Endothelial cell of umbilical vein (primary cell): ENCODE measurements at regions not wholly inside any gene's neighbourhood (a gene's known extent, or its start where the extent isn't known, plus 50 kb on each side); places are given as distances from the start of the nearest gene placed in this dataset.

Experiments
- BruUV-seq: library from RNA; stranded (reverse); fragments of 400-500 nt; replicated peaks from 2 replicates; lab custom pipeline; 2021; lab: Mats Ljungman, UMichigan
- CTCF ChIA-PET: fragments of 300-600, 350-600 bp; sonication (Branson Sonifier 250); formaldehyde crosslinking; loops from one replicate; lab custom pipeline; 2021; ENCODE audit warnings: antibody characterized with exemption, inconsistent platforms; lab: Charles Lee
- POLR2A ChIA-PET: fragments of 300-600, 350-600 bp; sonication (Branson Sonifier 250); formaldehyde crosslinking; loops from one replicate; lab custom pipeline; 2021; ENCODE audit warnings: antibody characterized with exemption, inconsistent platforms; lab: Charles Lee
- DNase-seq: peaks from one replicate; pipeline ENCODE4 v3.0.0-alpha.2; 2011; ENCODE audit warnings: low read depth, low spot score
- FAIRE-seq: peaks from 2 replicates; lab custom pipeline; 2011; peaks lifted over from hg19 to GRCh38; lab: Jason Lieb, UNC
- H2AFZ ChIP-seq: 2 replicates; pipeline ENCODE4 v1.6.0; 2012; ENCODE audit warnings: low read depth, low read length, control low read depth, inconsistent platforms
- H3K27ac ChIP-seq: 2 replicates; pipeline ENCODE4 v1.5.1; 2011; ENCODE audit warnings: low read depth, mild to moderate bottlenecking, control low read depth, low read length, moderate library complexity; ENCODE audit not compliant: insufficient read depth
- H3K27me3 ChIP-seq, 2 experiments: 2 replicates each; pipeline versions ENCODE4 v1.6.0 to v1.6.1; 2011; ENCODE audit warnings: low read length in 2 of 2, mixed read lengths in 1 of 2; ENCODE audit not compliant: control insufficient read depth in 2 of 2, insufficient read depth in 2 of 2
- H3K36me3 ChIP-seq, 2 experiments: 2 replicates in 1 of 2; 3 replicates in 1 of 2; pipeline ENCODE4 v1.5.1; 2011; ENCODE audit warnings: low read length in 2 of 2, mild to moderate bottlenecking in 1 of 2, moderate library complexity in 1 of 2; ENCODE audit not compliant: control insufficient read depth in 2 of 2, insufficient read depth in 2 of 2; ENCODE audit errors: extremely low read depth in 1 of 2
- H3K4me1 ChIP-seq: 3 replicates; pipeline ENCODE4 v1.5.1; 2011; ENCODE audit warnings: mild to moderate bottlenecking, low read length; ENCODE audit not compliant: control insufficient read depth, insufficient read depth; ENCODE audit errors: extremely low read depth
- H3K4me2 ChIP-seq: 2 replicates; pipeline ENCODE4 v1.6.1; 2011; ENCODE audit warnings: low read length, control low read depth, mixed read lengths; ENCODE audit not compliant: insufficient read depth
- H3K4me3 ChIP-seq, 3 experiments: fragments of 200-600 bp in 1 of 3; sonication (generic), shearing (Covaris generic) in 1 of 3; replicated peaks in 1 of 3; 2 replicates each; pipeline ENCODE4 v1.5.1; 2011 to 2016; ENCODE audit warnings: control low read depth in 3 of 3, low read length in 3 of 3, mild to moderate bottlenecking in 2 of 3, inconsistent platforms in 1 of 3, low read depth in 1 of 3, moderate library complexity in 1 of 3; ENCODE audit not compliant: insufficient read depth in 1 of 3
- H3K79me2 ChIP-seq: 2 replicates; pipeline ENCODE4 v1.6.0; 2012; ENCODE audit warnings: low read length, inconsistent platforms; ENCODE audit not compliant: control insufficient read depth, insufficient read depth
- H3K9ac ChIP-seq: replicated peaks from 2 replicates; pipeline ENCODE3; 2011; ENCODE audit warnings: low read length, control low read depth; ENCODE audit not compliant: insufficient read depth; ENCODE audit errors: extremely low read depth
- H3K9me1 ChIP-seq: replicated peaks from 3 replicates; pipeline ENCODE4 v1.6.0; 2011; ENCODE audit warnings: mild to moderate bottlenecking, low read length; ENCODE audit not compliant: control insufficient read depth, insufficient read depth; ENCODE audit errors: extremely low read depth
- H3K9me3 ChIP-seq: replicated peaks from 2 replicates; pipeline ENCODE4 v1.5.1; 2012; ENCODE audit warnings: low read length, inconsistent platforms; ENCODE audit not compliant: control insufficient read depth, insufficient read depth
- H4K20me1 ChIP-seq: replicated peaks from 2 replicates; pipeline ENCODE3; 2011; ENCODE audit warnings: mild to moderate bottlenecking, low read length; ENCODE audit not compliant: control insufficient read depth, insufficient read depth; ENCODE audit errors: extremely low read depth
- CTCF ChIP-seq, 2 donors: IDR thresholded peaks; 1 replicate in 1 of 2; 2 replicates in 1 of 2; pipeline ENCODE4 v1.5.1; 2011; ENCODE audit warnings: low read length in 2 of 2, mild to moderate bottlenecking in 2 of 2, moderate library complexity in 2 of 2, control low read depth in 1 of 2, inconsistent platforms in 1 of 2, low read depth in 1 of 2; ENCODE audit not compliant: insufficient read depth in 1 of 2; ENCODE audit errors: extremely low read depth in 1 of 2
- EZH2 ChIP-seq: IDR thresholded peaks from 2 replicates; pipeline ENCODE4 v1.6.1; 2012; ENCODE audit warnings: borderline replicate concordance, low read depth, mild to moderate bottlenecking, moderate library complexity, low read length, inconsistent platforms; ENCODE audit not compliant: severe bottlenecking
- FOS ChIP-seq: IDR thresholded peaks from 2 replicates; pipeline ENCODE4 v1.6.1; 2011; ENCODE audit warnings: mild to moderate bottlenecking, low read length, moderate library complexity, borderline replicate concordance; ENCODE audit not compliant: insufficient read depth
- GATA2 ChIP-seq: IDR thresholded peaks from 2 replicates; pipeline ENCODE4 v1.7.0; 2011; ENCODE audit warnings: low read depth, mild to moderate bottlenecking, moderate library complexity, mixed read lengths, low read length; ENCODE audit not compliant: insufficient read length, insufficient read depth
- JUN ChIP-seq: IDR thresholded peaks from 2 replicates; pipeline ENCODE4 v1.6.1; 2011; ENCODE audit warnings: borderline replicate concordance, low read depth; ENCODE audit not compliant: insufficient read length, insufficient read depth
- MAX ChIP-seq: IDR thresholded peaks from 2 replicates; pipeline ENCODE4 v1.6.1; 2011; ENCODE audit not compliant: insufficient read depth, insufficient read length
- MYC ChIP-seq: IDR thresholded peaks from one replicate; pipeline ENCODE4 v1.6.1; 2011; ENCODE audit warnings: mild to moderate bottlenecking, low read depth, low read length
- POLR2A ChIP-seq: IDR thresholded peaks from 2 replicates; pipeline ENCODE4 v1.6.1; 2012; ENCODE audit warnings: low read depth, mild to moderate bottlenecking, control low read depth, low read length
- POLR2AphosphoS5 ChIP-seq: IDR thresholded peaks from 2 replicates; pipeline ENCODE4 v1.6.1; 2012; ENCODE audit warnings: low read depth, mild to moderate bottlenecking, control low read depth, low read length, moderate library complexity; ENCODE audit not compliant: insufficient read depth
- dilution Hi-C: fragments of 300-500 bp; cut with MboI; formaldehyde crosslinking; loops from one replicate; pipeline ENCODE4 v1.15.0; 2019; ENCODE audit warnings: low sequenced_read_pairs; ENCODE audit not compliant: extremely low pct_ligation_motif_present
- intact Hi-C: fragments of 100-400 bp; cut with micrococcal nuclease; formaldehyde crosslinking; loops from one replicate; pipeline ENCODE4 v1.10.0; 2022

GRCh38 chr7:119465798-119466305 is 807.1 kb upstream of the KCND2 start:
- no peak overlapping the region for H2AFZ ChIP-seq
- no peaks in the 10 kb centered on the region for H3K4me1 ChIP-seq
- H3K9me1 ChIP-seq: no peaks in the 10 kb centered on the region
- ChIA-PET CTCF (no interaction called here), POLR2A (no interaction called here)
- H4K20me1 ChIP-seq: no peaks in the 10 kb centered on the region
- DNase-seq (no peak), FAIRE-seq (no peak)
- dilution Hi-C loops (no loop called here), intact Hi-C loops (no loop called here)
- no peaks in the 10 kb centered on the region for H3K27me3 ChIP-seq
- H3K79me2 ChIP-seq: no peaks in the 10 kb centered on the region
- H3K4me2 ChIP-seq: no peak overlapping the region
- H3K9me3 ChIP-seq: no peaks in the 10 kb centered on the region
- no peak for TF ChIP-seq MAX
- no peak for TF ChIP-seq POLR2A
- no peak for TF ChIP-seq GATA2
- no peak for TF ChIP-seq JUN
- no peak for TF ChIP-seq EZH2
- TF ChIP-seq MYC: no peak
- no peak for TF ChIP-seq CTCF (IDR thresholded peaks at IDR 0.05; ENCODE audit: extremely low read depth in 1 of 2, insufficient read depth in 1 of 2, low read depth in 1 of 2, low read length in 2 of 2)
- TF ChIP-seq POLR2AphosphoS5: no peak
- TF ChIP-seq FOS: no peak
- no peak overlapping the region for H3K4me3 ChIP-seq
- no peak overlapping the region for H3K27ac ChIP-seq
- H3K9ac ChIP-seq: no peak overlapping the region
- no TSS peak for BruUV-seq
- H3K36me3 ChIP-seq: no peaks in the 10 kb centered on the region
